ENCODE measurements at regions not wholly inside any gene's neighbourhood (a gene's known extent, or its start where the extent isn't known, plus 50 kb on each side); places are given as distances from the start of the nearest gene placed in this dataset.

- Histone ChIP-seq H3K9me3 (ENCODE audit: low read length) (no peaks in the 10 kb centered on the region), H3K27me3 (ENCODE audit: insufficient read depth, low read length, poor library complexity, severe bottlenecking) (no peaks in the 10 kb centered on the region), H3K4me1 (ENCODE audit: insufficient read depth, low read length) (no peaks in the 10 kb centered on the region), H3K36me3 (ENCODE audit: insufficient read depth, low read length) (no peaks in the 10 kb centered on the region), H3K4me3 (ENCODE audit: low read length) (no peak overlapping the region), H3K27ac (ENCODE audit: low read depth, low read length) (no peak overlapping the region)
- H3K36me3 Mint-ChIP-seq: no peaks in the 10 kb centered on the region
- H3K4me3 Mint-ChIP-seq: no peak overlapping the region
- H3K4me1 Mint-ChIP-seq: no peaks in the 10 kb centered on the region
- peaks cover 0 to 7% of the 10 kb centered on the region in 2 donors for H3K27me3 Mint-ChIP-seq
- POLR2A ChIA-PET: no interaction called here
- no peak for DNase-seq
- peaks cover 0 to 11% (median 5%) of the 10 kb centered on the region in 5 donors for H3K9me3 Mint-ChIP-seq
- CTCF ChIA-PET: no interaction called here
- no peak overlapping the region for H3K27ac Mint-ChIP-seq
Measured at GRCh38 chr3:139870000-139870675, 64.8 kb upstream of the CLSTN2 start.

GRCh38 chr3:139868773-139869172 is 66.2 kb upstream of the CLSTN2 start:
- Mint-ChIP-seq H3K9me3 (peaks cover 0 to 8% (median 5%) of the 10 kb centered on the region in 5 donors), H3K27ac (no peak overlapping the region), H3K4me1 (no peaks in the 10 kb centered on the region), H3K36me3 (no peaks in the 10 kb centered on the region), H3K4me3 (no peak overlapping the region), H3K27me3 (peaks cover 0 to 7% of the 10 kb centered on the region in 2 donors)
- H3K4me3 ChIP-seq (ENCODE audit: low read length): no peak overlapping the region
- no peaks in the 10 kb centered on the region for H3K9me3 ChIP-seq (ENCODE audit: low read length)
- H3K36me3 ChIP-seq (ENCODE audit: insufficient read depth, low read length): no peaks in the 10 kb centered on the region
- H3K27me3 ChIP-seq (ENCODE audit: insufficient read depth, low read length, poor library complexity, severe bottlenecking): no peaks in the 10 kb centered on the region
- DNase-seq: no peak
- no peak overlapping the region for H3K27ac ChIP-seq (ENCODE audit: low read depth, low read length)
- ChIA-PET POLR2A (no interaction called here), CTCF (no interaction called here)
- no peaks in the 10 kb centered on the region for H3K4me1 ChIP-seq (ENCODE audit: insufficient read depth, low read length)

GRCh38 chr3:139848660-139849059 is 86.3 kb upstream of the CLSTN2 start:
- Mint-ChIP-seq H3K4me1 (no peaks in the 10 kb centered on the region), H3K27ac (no peak overlapping the region), H3K27me3 (peaks cover 0 to 2% of the 10 kb centered on the region in 2 donors), H3K36me3 (no peaks in the 10 kb centered on the region), H3K9me3 (peaks cover 3 to 17% (median 15%) of the 10 kb centered on the region in 5 donors), H3K4me3 (no peak overlapping the region)
- ChIA-PET POLR2A (no interaction called here), CTCF (no interaction called here)
- H3K36me3 ChIP-seq (ENCODE audit: insufficient read depth, low read length): no peaks in the 10 kb centered on the region
- H3K27me3 ChIP-seq (ENCODE audit: insufficient read depth, low read length, poor library complexity, severe bottlenecking): no peaks in the 10 kb centered on the region
- no peak for DNase-seq
- no peak overlapping the region for H3K4me3 ChIP-seq (ENCODE audit: low read length)
- no peak overlapping the region for H3K27ac ChIP-seq (ENCODE audit: low read depth, low read length)
- H3K4me1 ChIP-seq (ENCODE audit: insufficient read depth, low read length): no peaks in the 10 kb centered on the region
- no peaks in the 10 kb centered on the region for H3K9me3 ChIP-seq (ENCODE audit: low read length)

- ChIA-PET POLR2A (no interaction called here), CTCF (no interaction called here)
Measured at GRCh38 chr3:139846729-139847128, 88.3 kb upstream of the CLSTN2 start.

GRCh38 chr3:139839659-139840058 is 95.3 kb upstream of the CLSTN2 start:
- Mint-ChIP-seq H3K9me3 (peaks cover 0 to 5% (median 0%) of the 10 kb centered on the region in 5 donors), H3K27ac (no peak overlapping the region), H3K36me3 (no peaks in the 10 kb centered on the region), H3K27me3 (peaks cover 0 to 2% of the 10 kb centered on the region in 2 donors), H3K4me1 (no peaks in the 10 kb centered on the region), H3K4me3 (no peak overlapping the region)
- CTCF ChIA-PET: no interaction called here
- Histone ChIP-seq H3K36me3 (ENCODE audit: insufficient read depth, low read length) (no peaks in the 10 kb centered on the region), H3K27me3 (ENCODE audit: insufficient read depth, low read length, poor library complexity, severe bottlenecking) (no peaks in the 10 kb centered on the region), H3K4me3 (ENCODE audit: low read length) (no peak overlapping the region), H3K27ac (ENCODE audit: low read depth, low read length) (no peak overlapping the region), H3K9me3 (ENCODE audit: low read length) (no peaks in the 10 kb centered on the region), H3K4me1 (ENCODE audit: insufficient read depth, low read length) (no peaks in the 10 kb centered on the region)
- no peak for DNase-seq
- POLR2A ChIA-PET: no interaction called here

More at GRCh38 chr3:139846729-139847128, 88.3 kb upstream of the CLSTN2 start:
- Mint-ChIP-seq H3K9me3 (peaks cover 5 to 9% (median 6%) of the 10 kb centered on the region in 5 donors), H3K27ac (no peak overlapping the region), H3K4me3 (no peak overlapping the region), H3K4me1 (no peaks in the 10 kb centered on the region), H3K36me3 (no peaks in the 10 kb centered on the region), H3K27me3 (peaks cover 0 to 4% of the 10 kb centered on the region in 2 donors)
- H3K27ac ChIP-seq (ENCODE audit: low read depth, low read length): no peak overlapping the region
- no peaks in the 10 kb centered on the region for H3K27me3 ChIP-seq (ENCODE audit: insufficient read depth, low read length, poor library complexity, severe bottlenecking)
- no peak overlapping the region for H3K4me3 ChIP-seq (ENCODE audit: low read length)
- no peaks in the 10 kb centered on the region for H3K4me1 ChIP-seq (ENCODE audit: insufficient read depth, low read length)
- no peak for DNase-seq
- H3K9me3 ChIP-seq (ENCODE audit: low read length): no peaks in the 10 kb centered on the region
- no peaks in the 10 kb centered on the region for H3K36me3 ChIP-seq (ENCODE audit: insufficient read depth, low read length)

- H3K27ac ChIP-seq (ENCODE audit: low read depth, low read length): no peak overlapping the region
- H3K9me3 Mint-ChIP-seq: peaks cover 0 to 5% (median 0%) of the 10 kb centered on the region in 5 donors
- H3K27ac Mint-ChIP-seq: no peak overlapping the region
- ChIA-PET POLR2A (no interaction called here), CTCF (no interaction called here)
- H3K27me3 Mint-ChIP-seq: peaks cover 0 to 2% of the 10 kb centered on the region in 2 donors
- H3K4me1 Mint-ChIP-seq: no peaks in the 10 kb centered on the region
- H3K4me3 ChIP-seq (ENCODE audit: low read length): no peak overlapping the region
- no peaks in the 10 kb centered on the region for H3K4me1 ChIP-seq (ENCODE audit: insufficient read depth, low read length)
- DNase-seq: no peak
- H3K4me3 Mint-ChIP-seq: no peak overlapping the region
- no peaks in the 10 kb centered on the region for H3K27me3 ChIP-seq (ENCODE audit: insufficient read depth, low read length, poor library complexity, severe bottlenecking)
- H3K36me3 ChIP-seq (ENCODE audit: insufficient read depth, low read length): no peaks in the 10 kb centered on the region
- H3K36me3 Mint-ChIP-seq: no peaks in the 10 kb centered on the region
- H3K9me3 ChIP-seq (ENCODE audit: low read length): no peaks in the 10 kb centered on the region
Measured at GRCh38 chr3:139839014-139839413, 96.0 kb upstream of the CLSTN2 start.

GRCh38 chr3:139838269-139838957 is 96.6 kb upstream of the CLSTN2 start:
- no peaks in the 10 kb centered on the region for H3K9me3 ChIP-seq (ENCODE audit: low read length)
- Mint-ChIP-seq H3K9me3 (peaks cover 0 to 3% (median 2%) of the 10 kb centered on the region in 5 donors), H3K27me3 (peaks cover 0 to 2% of the 10 kb centered on the region in 2 donors), H3K4me1 (no peaks in the 10 kb centered on the region), H3K27ac (no peak overlapping the region), H3K36me3 (no peaks in the 10 kb centered on the region), H3K4me3 (no peak overlapping the region)
- no peak overlapping the region for H3K4me3 ChIP-seq (ENCODE audit: low read length)
- DNase-seq: no peak
- CTCF ChIA-PET: no interaction called here
- H3K4me1 ChIP-seq (ENCODE audit: insufficient read depth, low read length): no peaks in the 10 kb centered on the region
- no peaks in the 10 kb centered on the region for H3K27me3 ChIP-seq (ENCODE audit: insufficient read depth, low read length, poor library complexity, severe bottlenecking)
- no peaks in the 10 kb centered on the region for H3K36me3 ChIP-seq (ENCODE audit: insufficient read depth, low read length)
- no peak overlapping the region for H3K27ac ChIP-seq (ENCODE audit: low read depth, low read length)
- POLR2A ChIA-PET: no interaction called here

- Histone ChIP-seq H3K4me3 (ENCODE audit: low read length) (no peak overlapping the region), H3K4me1 (ENCODE audit: insufficient read depth, low read length) (no peaks in the 10 kb centered on the region), H3K9me3 (ENCODE audit: low read length) (no peaks in the 10 kb centered on the region), H3K36me3 (ENCODE audit: insufficient read depth, low read length) (no peaks in the 10 kb centered on the region), H3K27ac (ENCODE audit: low read depth, low read length) (no peak overlapping the region), H3K27me3 (ENCODE audit: insufficient read depth, low read length, poor library complexity, severe bottlenecking) (no peaks in the 10 kb centered on the region)
- Mint-ChIP-seq H3K27me3 (peaks cover 0 to 4% of the 10 kb centered on the region in 2 donors), H3K27ac (no peak overlapping the region), H3K4me1 (no peaks in the 10 kb centered on the region), H3K9me3 (peaks cover 0 to 3% (median 0%) of the 10 kb centered on the region in 5 donors), H3K36me3 (no peaks in the 10 kb centered on the region), H3K4me3 (no peak overlapping the region)
- ChIA-PET CTCF (no interaction called here), POLR2A (no interaction called here)
- no peak for DNase-seq
Measured at GRCh38 chr3:139836698-139837464, 98.1 kb upstream of the CLSTN2 start.
